Activated CD4-positive, CD25-positive, alpha-beta regulatory T cell treated with anti-CD3 and anti-CD28 coated beads, Interleukin-2, amount 50 U/mL, for 16 hours (primary cell): ENCODE measurements at regions not wholly inside any gene's neighbourhood (a gene's known extent, or its start where the extent isn't known, plus 50 kb on each side); places are given as distances from the start of the nearest gene placed in this dataset.
"Not testable (repeated sequence)": the region's sequence is repeated elsewhere in the genome, so short reads cannot be mapped to it uniquely, and the experiment has no call there.

Source experiments
- DNase-seq: peaks from one replicate; pipeline ENCODE4 v3.0.0-alpha.2; 2020; ENCODE audit warnings: low read depth, low spot score

DNA sequence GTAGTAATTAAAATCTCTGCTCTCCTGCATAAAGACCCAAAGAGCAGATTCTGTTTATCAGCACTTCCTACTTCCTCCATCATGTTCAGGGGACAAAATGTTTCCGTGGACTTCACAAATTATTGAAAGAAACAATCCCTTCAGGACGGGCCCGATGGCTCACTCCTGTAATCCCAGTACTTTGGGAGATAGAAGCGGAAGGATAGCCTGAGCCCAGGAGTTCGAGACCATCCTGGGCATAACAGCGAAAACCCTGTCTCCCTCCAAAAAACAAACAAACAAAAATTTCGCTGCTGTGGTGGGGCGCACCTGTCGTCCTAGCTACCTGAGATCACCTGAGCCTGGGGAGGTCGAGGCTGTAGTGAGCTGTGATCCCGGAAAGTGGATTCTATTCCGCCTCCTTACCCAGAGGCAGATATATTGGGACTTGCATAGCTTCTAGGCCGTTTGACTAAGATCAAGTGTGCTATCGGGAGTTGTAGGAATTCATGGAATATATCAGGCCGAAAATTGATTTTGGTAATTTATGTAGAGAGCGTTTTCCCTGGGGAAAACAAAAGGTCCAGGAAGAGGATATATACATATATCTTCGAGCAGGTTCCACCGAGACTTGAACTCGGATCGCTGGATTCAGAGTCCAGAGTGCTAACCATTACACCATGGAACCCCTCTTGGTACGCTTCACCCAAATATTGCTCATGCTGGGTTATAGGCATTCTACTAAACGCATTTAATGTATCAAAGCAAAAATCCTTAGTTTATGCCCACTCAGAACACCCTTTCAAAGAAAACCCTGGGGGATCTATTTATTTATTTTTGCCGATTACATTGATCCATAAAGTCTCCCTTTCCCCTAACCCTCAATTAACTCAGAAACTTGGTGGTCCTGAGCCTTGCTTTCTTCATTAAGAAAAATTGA, 74.5 kb upstream of the ZNF184 start:
- DNase-seq, result no peak

DNA sequence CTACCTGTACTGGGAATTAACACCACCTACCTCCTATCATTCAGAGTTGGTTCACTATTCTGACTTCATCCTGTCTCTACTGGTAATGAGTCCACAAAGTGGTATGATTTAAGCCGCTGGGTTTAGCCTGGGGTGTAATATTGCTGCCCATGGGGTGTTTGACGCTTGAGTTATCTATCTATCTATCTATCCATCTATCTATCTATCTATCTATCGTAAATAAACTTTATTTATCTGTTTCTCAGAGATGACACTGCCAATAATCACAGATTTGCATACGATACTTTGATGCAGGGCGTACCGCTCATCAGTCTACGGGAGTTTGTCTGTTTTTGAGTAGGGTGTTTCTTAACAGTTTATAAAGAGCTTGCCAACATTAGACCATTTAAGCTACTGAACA, 73.6 kb upstream of the ZNF184 start:
- no peak for DNase-seq

DNA sequence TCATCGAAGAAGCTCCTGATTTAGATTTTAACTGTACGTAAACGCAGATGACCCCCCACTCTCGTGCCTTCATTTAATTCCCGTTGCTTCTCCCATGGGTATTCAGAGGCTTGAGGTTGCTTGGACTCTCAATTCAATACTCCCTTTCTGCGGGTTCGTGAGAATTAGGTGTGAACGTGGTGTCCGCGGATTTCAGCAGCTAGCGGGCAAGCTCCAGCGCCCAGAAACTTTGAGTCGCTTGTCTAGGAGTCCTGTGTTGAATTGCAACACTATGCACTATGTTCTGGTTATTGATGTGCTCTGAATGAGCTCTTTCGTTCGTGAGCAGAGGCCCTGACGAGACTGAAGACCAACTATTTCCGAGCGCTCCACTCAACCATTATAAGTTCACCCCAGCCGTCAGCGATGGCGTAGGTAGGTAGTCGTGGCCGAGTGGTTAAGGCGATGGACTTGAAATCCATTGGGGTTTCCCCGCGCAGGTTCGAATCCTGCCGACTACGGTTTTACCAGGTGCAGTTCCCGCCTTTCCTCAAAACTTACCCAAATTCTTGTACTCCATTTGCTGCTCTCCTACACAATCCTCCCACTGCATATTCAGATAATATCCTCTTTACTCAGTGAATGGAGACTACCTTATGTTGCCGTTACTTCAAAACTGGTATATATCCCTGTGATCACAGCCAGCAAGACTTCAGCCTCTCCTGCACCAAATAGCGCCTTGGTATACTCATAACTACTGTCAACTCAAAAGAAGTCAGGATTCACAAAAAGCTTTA, 72.6 kb upstream of the ZNF184 start:
- no peak for DNase-seq

DNA sequence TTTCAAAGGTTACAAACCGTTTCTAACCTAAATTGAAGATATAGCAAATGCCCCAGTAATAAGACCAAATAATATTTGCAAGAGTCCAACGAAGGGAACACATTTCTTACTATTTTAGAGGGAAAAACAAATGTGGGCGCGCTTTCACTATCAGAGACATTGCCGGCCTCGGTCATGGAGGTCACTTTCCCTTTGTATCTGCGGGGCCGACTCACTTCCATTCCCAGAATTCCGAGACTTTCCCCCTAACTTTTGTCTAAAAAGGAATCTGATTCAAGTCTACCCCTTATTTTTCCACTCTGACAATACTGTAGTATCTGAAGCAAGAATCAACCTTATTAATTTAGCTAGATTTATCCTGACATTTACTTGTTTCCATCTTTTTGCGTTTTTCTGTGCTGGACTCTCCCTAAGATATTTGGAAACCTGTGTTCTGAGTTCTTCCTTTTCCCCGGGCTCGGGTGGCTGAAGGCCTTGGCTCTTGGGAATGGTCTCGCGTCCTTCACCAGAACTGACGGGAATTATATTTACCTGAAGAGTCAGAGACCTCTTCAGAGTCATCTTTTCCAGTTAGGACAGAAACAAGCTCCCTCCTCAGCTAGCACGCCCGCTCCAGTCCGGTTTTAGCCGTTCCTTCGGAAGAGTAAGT, 71.8 kb upstream of the ZNF184 start:
- DNase-seq, result no peak

DNA sequence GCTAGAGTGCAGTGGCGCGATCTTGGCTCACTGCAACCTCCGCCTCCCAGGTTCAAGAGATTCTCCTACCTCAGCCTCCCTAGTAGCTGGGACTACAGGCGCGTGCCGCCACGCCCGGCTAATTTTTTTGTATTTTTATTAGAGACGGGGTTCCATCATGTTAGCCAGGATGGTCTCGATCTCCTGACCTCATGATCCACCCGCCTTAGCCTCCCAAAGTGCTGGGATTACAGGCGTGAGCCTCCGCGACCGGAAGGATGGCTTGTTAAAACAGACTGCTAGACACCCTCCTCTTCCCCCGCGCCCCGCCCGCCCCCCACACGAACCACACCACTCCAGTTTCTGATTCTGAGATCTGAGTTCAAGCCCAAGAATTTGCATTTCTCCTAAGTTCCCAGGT, 71.2 kb upstream of the ZNF184 start:
- DNase-seq, result not testable (repeated sequence)

DNA sequence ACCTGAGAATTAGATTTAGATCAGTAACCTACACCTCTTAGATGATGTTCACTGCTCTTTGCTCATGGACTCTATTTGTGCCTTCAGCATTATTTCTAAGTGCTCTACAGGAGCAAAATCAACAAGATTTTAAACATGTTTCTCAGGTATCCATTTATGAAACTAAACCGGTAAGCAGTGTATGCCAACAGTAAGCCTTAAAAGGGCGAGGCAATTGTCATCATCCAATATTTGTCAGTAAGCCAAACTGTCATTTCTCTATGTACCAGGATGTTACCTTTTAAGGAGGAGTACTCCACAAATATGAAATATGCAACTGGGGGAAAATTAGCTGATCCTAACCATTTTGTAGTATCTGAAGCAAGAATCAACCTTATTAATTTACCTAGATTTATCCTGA, 69.6 kb upstream of the ZNF184 start:
- DNase-seq, result no peak

DNA sequence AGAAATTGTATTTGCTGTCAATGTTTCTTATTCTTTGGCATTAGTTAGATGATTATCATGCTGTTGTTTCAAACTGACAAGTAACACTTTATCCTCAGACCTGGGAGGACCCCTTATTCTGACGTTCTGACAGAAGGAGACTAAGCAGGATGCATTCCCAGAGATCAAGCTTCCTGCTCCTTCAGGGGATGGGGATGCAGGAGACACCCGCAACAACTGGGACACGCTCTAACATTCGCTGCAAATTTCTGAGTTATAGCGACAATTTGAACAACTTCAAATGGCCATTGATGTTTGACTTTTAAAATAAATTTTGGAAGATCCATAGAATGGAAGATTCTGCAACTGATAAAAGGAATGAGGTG, 69.0 kb upstream of the ZNF184 start:
- DNase-seq, result no peak

DNA sequence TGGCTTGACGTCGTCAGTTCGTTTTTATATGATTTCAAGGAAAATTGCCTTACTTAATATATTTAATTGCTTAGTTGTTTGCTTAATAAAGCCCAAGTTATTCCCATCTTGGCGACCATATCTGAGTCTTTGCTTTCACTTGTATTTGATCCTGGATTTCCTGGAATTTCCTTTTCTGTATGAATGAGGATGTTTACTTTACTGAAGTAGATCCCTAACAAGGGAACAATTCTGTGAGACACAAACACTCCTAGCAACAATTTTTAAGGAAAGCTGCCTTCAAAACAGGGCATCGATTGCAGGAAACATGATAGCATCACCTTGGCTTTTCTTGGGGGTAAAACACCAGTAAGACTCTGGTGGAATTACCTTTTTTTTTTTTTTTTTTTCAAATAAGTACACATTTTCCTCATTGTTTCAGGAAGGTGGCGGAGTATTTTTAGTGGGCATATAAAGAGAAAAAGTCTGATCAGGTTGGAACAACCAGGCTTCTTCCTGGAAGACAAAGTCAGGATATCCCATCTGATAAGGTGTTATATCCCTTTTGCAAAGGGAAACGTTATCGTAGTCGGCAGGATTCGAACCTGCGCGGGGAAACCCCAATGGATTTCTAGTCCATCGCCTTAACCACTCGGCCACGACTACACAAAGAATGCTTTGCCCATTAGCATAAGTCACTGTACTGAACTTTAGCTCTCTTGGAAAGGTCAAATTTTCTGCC, 68.5 kb upstream of the ZNF184 start:
- no peak for DNase-seq

DNA sequence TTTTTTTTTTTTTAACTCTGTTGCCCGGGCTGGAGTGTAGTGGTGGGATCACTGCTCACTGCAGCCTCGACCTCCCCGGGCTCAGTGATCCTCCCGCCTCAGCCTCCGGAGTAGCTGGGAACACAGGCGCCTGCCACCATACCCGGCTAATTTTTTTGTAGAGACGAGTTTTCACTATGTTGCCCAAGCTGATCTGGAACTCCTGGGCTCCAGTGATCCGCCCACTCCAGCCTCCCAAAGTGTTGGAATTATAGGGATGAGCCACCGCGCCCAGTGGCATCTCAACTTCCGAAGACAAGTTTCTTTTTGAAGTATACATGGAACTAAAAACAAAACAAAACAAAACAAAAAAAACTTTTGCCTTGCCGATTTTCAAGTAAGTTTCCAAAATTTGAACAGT, 66.6 kb upstream of the ZNF184 start:
- DNase-seq, result no peak

DNA sequence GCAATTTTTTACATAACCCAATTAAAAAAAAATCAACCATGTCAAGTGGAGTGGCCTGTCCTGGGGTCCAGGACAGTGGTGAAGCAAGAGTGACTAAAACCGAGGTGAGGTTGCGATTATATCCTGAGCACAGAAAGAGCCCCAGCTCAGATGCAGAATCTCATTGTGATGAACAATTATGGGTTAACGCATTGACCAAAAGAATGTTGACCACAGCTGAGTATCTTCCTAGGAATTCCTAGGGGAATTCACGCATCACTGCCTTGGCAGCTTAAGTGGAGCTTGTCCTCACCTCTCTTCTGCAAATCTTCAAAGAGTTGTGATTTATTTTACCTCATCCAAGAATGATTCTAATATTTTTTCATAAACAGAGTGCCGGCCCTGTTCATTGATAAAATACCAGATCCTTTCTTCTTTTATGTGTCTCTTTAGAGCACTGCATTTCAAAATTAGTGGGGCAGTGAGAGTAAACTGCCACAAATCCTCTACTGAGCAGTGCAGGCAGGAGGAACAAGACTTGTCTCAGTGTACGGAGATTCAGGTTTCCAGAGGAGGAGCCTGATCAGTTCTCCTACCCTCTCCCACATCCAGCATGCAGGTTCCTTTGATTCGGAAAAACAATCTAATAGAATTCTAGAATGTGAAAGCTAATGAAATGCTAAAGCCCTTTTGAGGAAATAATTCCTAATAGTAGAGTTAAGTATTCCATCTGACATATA, 60.1 kb upstream of the ZNF184 start:
- DNase-seq, result no peak

DNA sequence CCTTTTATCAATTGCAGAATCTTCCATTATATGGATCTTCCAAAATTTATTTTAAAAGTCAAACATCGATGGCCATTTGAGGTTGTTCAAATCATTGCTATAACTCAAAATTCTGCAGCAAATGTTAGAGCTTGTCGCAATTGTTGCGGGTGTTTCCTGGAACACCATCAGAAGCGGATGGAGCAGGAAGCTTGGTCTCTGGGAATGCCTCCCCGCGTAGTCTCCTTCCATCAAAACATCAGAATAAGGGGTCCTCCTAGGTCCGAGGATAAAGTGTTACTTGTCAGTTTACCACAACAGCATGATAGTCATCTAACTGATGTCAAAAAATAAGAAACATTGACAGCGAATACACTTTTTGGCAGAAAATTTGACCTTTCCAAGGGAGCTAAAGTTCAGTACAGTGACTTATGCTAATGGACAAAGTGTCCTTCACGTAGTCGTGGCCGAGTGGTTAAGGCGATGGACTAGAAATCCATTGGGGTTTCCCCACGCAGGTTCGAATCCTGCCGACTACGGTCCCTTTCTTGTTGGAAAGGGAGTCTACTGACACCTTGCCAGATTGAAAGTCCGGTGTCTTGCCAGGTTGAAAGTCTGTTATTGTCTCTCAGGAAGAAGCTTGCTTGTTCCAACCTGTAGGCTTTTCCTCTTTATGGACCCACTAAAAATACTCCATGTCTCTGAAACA, 59.0 kb upstream of the ZNF184 start:
- DNase-seq, result no peak

DNA sequence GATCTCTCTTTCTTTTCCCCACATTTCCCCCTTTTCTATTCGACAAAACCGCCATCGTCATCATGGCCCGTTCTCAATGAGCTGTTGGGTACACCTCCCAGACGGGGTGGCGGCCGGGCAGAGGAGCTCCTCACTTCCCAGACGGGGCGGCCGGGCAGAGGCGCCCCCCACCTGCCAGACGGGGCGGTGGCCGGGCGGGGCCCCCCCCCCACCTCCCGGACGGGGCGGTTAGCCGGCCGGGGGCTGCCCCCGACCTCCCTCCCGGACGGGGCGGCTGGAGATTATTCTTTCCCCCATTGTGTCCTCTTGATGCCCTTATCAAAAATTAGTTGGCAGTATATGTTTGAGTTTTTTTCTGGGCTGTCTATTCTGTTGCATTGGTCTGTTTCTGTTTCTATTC, 56.9 kb upstream of the ZNF184 start:
- DNase-seq, result not testable (repeated sequence)

DNA sequence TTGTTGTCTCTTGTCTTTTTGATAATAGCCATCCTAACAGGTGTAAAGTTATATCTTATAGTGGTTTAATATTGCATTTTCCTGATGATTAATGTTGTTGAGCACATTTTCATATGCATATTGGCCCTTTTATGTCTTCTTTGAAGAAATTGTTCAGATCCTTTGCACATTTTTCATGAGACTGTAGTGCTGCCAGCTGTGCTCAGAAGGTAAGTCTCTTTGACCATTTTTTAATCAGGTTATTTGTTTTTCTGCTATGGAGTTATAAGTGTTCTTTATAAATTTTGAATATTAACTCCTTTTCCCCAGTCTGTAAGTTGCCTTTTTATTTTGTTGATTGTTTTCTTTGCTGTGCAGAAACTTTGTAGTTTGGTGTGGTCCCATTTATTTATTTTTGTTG, 55.8 kb upstream of the ZNF184 start:
- DNase-seq, result no peak
